ENCODE measurements at regions not wholly inside any gene's neighbourhood (a gene's known extent, or its start where the extent isn't known, plus 50 kb on each side); places are given as distances from the start of the nearest gene placed in this dataset.

- TF ChIP-seq ZNF655 (CRISPR knock-in tag; IDR thresholded peaks at IDR 0.05) = no peak
These were observed 199.1 kb downstream of the SI start (continued) for GRCh38 chr3:164879201-164879600.

GRCh38 chr3:164864454-164864853 lies 213.8 kb downstream of the SI start:
- ChIA-PET CTCF (ENCODE audit: low intra/inter-chr PET ratio) (no interaction called here), POLR2A (no interaction called here)
- Histone ChIP-seq H3K9me1 (ENCODE audit: control insufficient read depth, insufficient read depth, low read length) (no peaks in the 10 kb centered on the region), H3K4me2 (ENCODE audit: insufficient read depth, low read length) (no peak overlapping the region), H3K36me3 (ENCODE audit: control insufficient read depth, insufficient read depth, low read length) (no peaks in the 10 kb centered on the region), H4K20me1 (replicated peaks; ENCODE audit: control insufficient read depth, insufficient read depth, low read length) (no peaks in the 10 kb centered on the region), H3K27me3 (ENCODE audit: control insufficient read depth in 2 of 2, insufficient read depth in 2 of 2, low read length in 2 of 2) (no peaks in the 10 kb centered on the region), H3K4me3 (no peak overlapping the region), H3K9me3 (replicated peaks; ENCODE audit: control insufficient read depth, insufficient read depth, low read depth, low read length) (no peaks in the 10 kb centered on the region), H3K9ac (ENCODE audit: insufficient read depth in 1 of 2, low read depth in 2 of 2, low read length in 2 of 2) (no peak overlapping the region), H3K79me2 (ENCODE audit: control insufficient read depth, insufficient read depth, low read length) (no peaks in the 10 kb centered on the region), H2AFZ (ENCODE audit: low read depth, low read length) (no peak overlapping the region), H3K27ac (ENCODE audit: extremely low read depth, low read depth, low read length) (no peak overlapping the region), H3K4me1 (replicated peaks in 1 of 2; ENCODE audit: control insufficient read depth in 2 of 2, insufficient read depth in 2 of 2, low read length in 2 of 2) (no peaks in the 10 kb centered on the region)
- intact Hi-C loops (cut with micrococcal nuclease) (no loop called here), in situ Hi-C loops (cut with MboI) (no loop called here)
- 0% methylated on average over 1 of the region's 1 CpG for WGBS (ENCODE audit: insufficient coverage, low coverage, missing lambda C conversion rate)
- no TSS peak for BruUV-seq (replicated peaks)
- TF ChIP-seq RFX1 (IDR thresholded peaks at IDR 0.05) = no peak
- no peak for TF ChIP-seq ZZZ3 (IDR thresholded peaks at IDR 0.05)
- TF ChIP-seq ID3 (CRISPR knock-in tag; IDR thresholded peaks at IDR 0.05) = no peak
- no peak for TF ChIP-seq ID3 (tag; IDR thresholded peaks at IDR 0.05)
- no peak for TF ChIP-seq ZNF140 (CRISPR knock-in tag; IDR thresholded peaks at IDR 0.05)
- FAIRE-seq (no peak), DNase-seq (ENCODE audit: extremely low read depth in 1 of 4, low spot score in 3 of 4) (no peak), ATAC-seq (no peak)
